ENCODE measurements at regions not wholly inside any gene's neighbourhood (a gene's known extent, or its start where the extent isn't known, plus 50 kb on each side); places are given as distances from the start of the nearest gene placed in this dataset.

GRCh38 chr18:77851802-77852201 lies 602.2 kb downstream of the GALR1 start:
- DNase-seq (ENCODE audit: low read depth): no peak

- DNase-seq (ENCODE audit: low read depth): no peak
Observed at GRCh38 chr18:77853859-77854258, 604.2 kb downstream of the GALR1 start.

- DNase-seq (ENCODE audit: low read depth): no peak
Observed at GRCh38 chr18:77857678-77858655, 608.3 kb downstream of the GALR1 start.

GRCh38 chr18:77859634-77860033 lies 610.0 kb downstream of the GALR1 start:
- DNase-seq (ENCODE audit: low read depth): no peak

GRCh38 chr18:77862066-77862757 lies 612.6 kb downstream of the GALR1 start:
- no peak for DNase-seq (ENCODE audit: low read depth)

- no peak for DNase-seq (ENCODE audit: low read depth)
Observed at GRCh38 chr18:77865853-77866252, 616.2 kb downstream of the GALR1 start.

GRCh38 chr18:77866351-77866750 lies 616.7 kb downstream of the GALR1 start:
- DNase-seq (ENCODE audit: low read depth): no peak

- no peak for DNase-seq (ENCODE audit: low read depth)
Observed at GRCh38 chr18:77870199-77870598, 620.6 kb downstream of the GALR1 start.

- DNase-seq (ENCODE audit: low read depth): no peak
Observed at GRCh38 chr18:77870894-77871293, 621.2 kb downstream of the GALR1 start.

GRCh38 chr18:77872166-77872565 lies 622.5 kb downstream of the GALR1 start:
- no peak for DNase-seq (ENCODE audit: low read depth)

GRCh38 chr18:77876319-77876865 lies 626.7 kb downstream of the GALR1 start:
- no peak for DNase-seq (ENCODE audit: low read depth)

- no peak for DNase-seq (ENCODE audit: low read depth)
Observed at GRCh38 chr18:77879829-77880228, 630.2 kb downstream of the GALR1 start.

- no peak for DNase-seq (ENCODE audit: low read depth)
Observed at GRCh38 chr18:77884454-77884853, 634.8 kb downstream of the GALR1 start.

- DNase-seq (ENCODE audit: low read depth): no peak
Observed at GRCh38 chr18:77894060-77894459, 644.4 kb downstream of the GALR1 start.

- DNase-seq (ENCODE audit: low read depth): no peak
Observed at GRCh38 chr18:77895250-77895649, 645.6 kb downstream of the GALR1 start.

GRCh38 chr18:77896586-77897252 lies 647.1 kb downstream of the GALR1 start:
- DNase-seq (ENCODE audit: low read depth): no peak

GRCh38 chr18:77897606-77898005 lies 648.0 kb downstream of the GALR1 start:
- no peak for DNase-seq (ENCODE audit: low read depth)

GRCh38 chr18:77899972-77900754 lies 650.5 kb downstream of the GALR1 start:
- DNase-seq (ENCODE audit: low read depth): no peak

GRCh38 chr18:77905011-77905410 lies 655.4 kb downstream of the GALR1 start:
- no peak for DNase-seq (ENCODE audit: low read depth)

- DNase-seq (ENCODE audit: low read depth): no peak
Observed at GRCh38 chr18:77905449-77906055, 655.9 kb downstream of the GALR1 start.

Data from M059J (cell line).